Nephron progenitor cell (in vitro differentiated cells): ENCODE measurements at regions not wholly inside any gene's neighbourhood (a gene's known extent, or its start where the extent isn't known, plus 50 kb on each side); places are given as distances from the start of the nearest gene placed in this dataset.

ENCODE experiments used
- DNase-seq: peaks from one replicate; pipeline ENCODE4 v3.0.0; 2021
- H3K27ac Mint-ChIP-seq: 2 replicates; pipeline ENCODE4 v1.8.0; 2021; ENCODE audit warnings: mild to moderate bottlenecking, moderate library complexity, mixed read lengths
- H3K27me3 Mint-ChIP-seq: 2 replicates; pipeline ENCODE4 v1.8.0; 2021; ENCODE audit warnings: mild to moderate bottlenecking, low read depth, mixed read lengths; ENCODE audit not compliant: poor library complexity
- H3K36me3 Mint-ChIP-seq: 2 replicates; pipeline ENCODE4 v1.8.0; 2021; ENCODE audit warnings: low read depth, mixed read lengths
- H3K4me1 Mint-ChIP-seq: 2 replicates; pipeline ENCODE4 v1.8.0; 2021; ENCODE audit warnings: mixed read lengths
- H3K4me3 Mint-ChIP-seq: 2 replicates; pipeline ENCODE4 v1.8.0; 2021; ENCODE audit warnings: mild to moderate bottlenecking, moderate library complexity, mixed read lengths
- H3K9me3 Mint-ChIP-seq: 2 replicates; pipeline ENCODE4 v1.8.0; 2021; ENCODE audit warnings: mild to moderate bottlenecking, moderate library complexity, mixed read lengths
- CTCF ChIP-seq: fragments of 200-600 bp; sonication (generic); IDR thresholded peaks from 2 replicates; pipeline ENCODE4 v1.5.0; 2021; ENCODE audit warnings: antibody characterized with exemption

- H3K27me3 Mint-ChIP-seq: peaks cover 7% of the 10 kb centered on the region
- H3K36me3 Mint-ChIP-seq: no peaks in the 10 kb centered on the region
- H3K9me3 Mint-ChIP-seq: no peaks in the 10 kb centered on the region
- TF ChIP-seq CTCF: no peak
- no peak for DNase-seq
- H3K4me1 Mint-ChIP-seq: peaks cover 27% of the 10 kb centered on the region
- H3K4me3 Mint-ChIP-seq: no peak overlapping the region
- no peak overlapping the region for H3K27ac Mint-ChIP-seq
Measured at GRCh38 chr16:73384506-73385089, 336.7 kb upstream of the ZFHX3 start.

GRCh38 chr16:73383988-73384365 lies 336.0 kb upstream of the ZFHX3 start:
- Mint-ChIP-seq H3K9me3 (no peaks in the 10 kb centered on the region), H3K36me3 (no peaks in the 10 kb centered on the region), H3K27me3 (peaks cover 7% of the 10 kb centered on the region), H3K4me3 (no peak overlapping the region), H3K4me1 (peaks cover 27% of the 10 kb centered on the region), H3K27ac (no peak overlapping the region)
- no peak for DNase-seq
- no peak for TF ChIP-seq CTCF

- Mint-ChIP-seq H3K9me3 (no peaks in the 10 kb centered on the region), H3K4me3 (peak overlapping the region; percentile 6), H3K4me1 (peaks cover 27% of the 10 kb centered on the region), H3K27me3 (peaks cover 7% of the 10 kb centered on the region), H3K27ac (peak overlapping the region; percentile 77), H3K36me3 (no peaks in the 10 kb centered on the region)
- peak; percentile 13 for DNase-seq
- no peak for TF ChIP-seq CTCF
Measured at GRCh38 chr16:73383195-73383987, 335.5 kb upstream of the ZFHX3 start.

DNA sequence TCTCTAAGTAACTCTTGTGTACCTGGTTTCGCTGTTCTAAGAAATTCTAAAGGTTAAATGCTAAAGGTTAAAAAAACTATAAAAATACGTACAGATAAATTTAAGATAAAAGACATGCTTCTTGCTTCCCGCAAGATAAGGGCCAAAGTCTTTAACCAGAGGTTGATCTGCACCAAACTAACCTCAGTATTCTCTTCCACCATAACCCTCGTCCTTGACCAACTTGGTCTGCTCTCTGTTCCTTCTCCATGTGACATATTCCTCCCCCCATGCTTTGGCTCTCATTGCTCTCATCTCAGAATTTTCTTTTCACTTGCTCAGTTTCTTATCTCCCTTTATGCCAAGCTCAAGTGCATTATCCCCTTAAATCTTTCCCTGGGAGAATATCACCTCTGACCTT lies 330.5 kb upstream of the ZFHX3 start:
- no peak for DNase-seq
- Mint-ChIP-seq H3K27ac (no peak overlapping the region), H3K27me3 (peaks cover 6% of the 10 kb centered on the region), H3K4me1 (peaks cover 14% of the 10 kb centered on the region), H3K4me3 (no peak overlapping the region), H3K9me3 (no peaks in the 10 kb centered on the region), H3K36me3 (no peaks in the 10 kb centered on the region)
- no peak for TF ChIP-seq CTCF

- Mint-ChIP-seq H3K27me3 (peaks cover 28% of the 10 kb centered on the region), H3K27ac (no peak overlapping the region)
- no peak for DNase-seq
Measured at GRCh38 chr16:73371584-73372319, 323.8 kb upstream of the ZFHX3 start.

More at GRCh38 chr16:73371584-73372319, 323.8 kb upstream of the ZFHX3 start:
- Mint-ChIP-seq H3K36me3 (no peaks in the 10 kb centered on the region), H3K4me1 (no peaks in the 10 kb centered on the region), H3K4me3 (no peak overlapping the region), H3K9me3 (no peaks in the 10 kb centered on the region)
- no peak for TF ChIP-seq CTCF
